MM.1S (cell line): ENCODE measurements at regions not wholly inside any gene's neighbourhood (a gene's known extent, or its start where the extent isn't known, plus 50 kb on each side); places are given as distances from the start of the nearest gene placed in this dataset.

ENCODE experiments used
- EZH2 ChIP-seq: fragments of 300-600 bp; sonication (generic); optimal IDR thresholded peaks from 2 replicates; pipeline ENCODE3; 2017; ENCODE audit warnings: low read depth, mild to moderate bottlenecking, antibody characterized with exemption, low read length, mixed read lengths
- TF ChIP-seq, protein P1 (sequence below): fragments of 300-600 bp; sonication (generic); IDR thresholded peaks from 2 replicates; pipeline ENCODE4 v1.5.1; 2016; ENCODE audit warnings: antibody characterized with exemption, low read length, mixed read lengths

- TF ChIP-seq, protein P1, sequence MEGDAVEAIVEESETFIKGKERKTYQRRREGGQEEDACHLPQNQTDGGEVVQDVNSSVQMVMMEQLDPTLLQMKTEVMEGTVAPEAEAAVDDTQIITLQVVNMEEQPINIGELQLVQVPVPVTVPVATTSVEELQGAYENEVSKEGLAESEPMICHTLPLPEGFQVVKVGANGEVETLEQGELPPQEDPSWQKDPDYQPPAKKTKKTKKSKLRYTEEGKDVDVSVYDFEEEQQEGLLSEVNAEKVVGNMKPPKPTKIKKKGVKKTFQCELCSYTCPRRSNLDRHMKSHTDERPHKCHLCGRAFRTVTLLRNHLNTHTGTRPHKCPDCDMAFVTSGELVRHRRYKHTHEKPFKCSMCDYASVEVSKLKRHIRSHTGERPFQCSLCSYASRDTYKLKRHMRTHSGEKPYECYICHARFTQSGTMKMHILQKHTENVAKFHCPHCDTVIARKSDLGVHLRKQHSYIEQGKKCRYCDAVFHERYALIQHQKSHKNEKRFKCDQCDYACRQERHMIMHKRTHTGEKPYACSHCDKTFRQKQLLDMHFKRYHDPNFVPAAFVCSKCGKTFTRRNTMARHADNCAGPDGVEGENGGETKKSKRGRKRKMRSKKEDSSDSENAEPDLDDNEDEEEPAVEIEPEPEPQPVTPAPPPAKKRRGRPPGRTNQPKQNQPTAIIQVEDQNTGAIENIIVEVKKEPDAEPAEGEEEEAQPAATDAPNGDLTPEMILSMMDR: no peak
- no peak for TF ChIP-seq EZH2
These were observed 220.2 kb upstream of the CEP162 start for GRCh38 chr6:84447651-84448050.
